Caco-2 (cell line): ENCODE measurements at regions not wholly inside any gene's neighbourhood (a gene's known extent, or its start where the extent isn't known, plus 50 kb on each side); places are given as distances from the start of the nearest gene placed in this dataset.
"Not testable (repeated sequence)": the region's sequence is repeated elsewhere in the genome, so short reads cannot be mapped to it uniquely, and the experiment has no call there.

Experiments
- BruUV-seq: library from RNA; stranded (reverse); fragments of 400-500 nt; replicated peaks from 2 replicates; lab custom pipeline; 2021; lab: Mats Ljungman, UMichigan
- CTCF ChIA-PET: fragments of 300-600 bp; sonication (Branson Sonifier 250); formaldehyde crosslinking; loops from one replicate; lab custom pipeline; 2022; ENCODE audit warnings: antibody characterized with exemption; lab: Charles Lee
- POLR2A ChIA-PET: fragments of 300-600 bp; sonication (Branson Sonifier 250); formaldehyde crosslinking; loops from one replicate; lab custom pipeline; 2022; ENCODE audit warnings: antibody characterized with exemption; lab: Charles Lee
- DNase-seq, 2 experiments: peaks; one replicate each; pipeline versions ENCODE4 v3.0.0 to v3.0.0-alpha.2; 2020 to 2022
- H3K27me3 ChIP-seq: replicated peaks from 2 replicates; pipeline ENCODE4 v1.6.0; 2011; ENCODE audit warnings: low read length; ENCODE audit not compliant: control insufficient read depth, insufficient read depth
- H3K36me3 ChIP-seq: 2 replicates; pipeline ENCODE4 v1.5.1; 2011; ENCODE audit warnings: low read length; ENCODE audit not compliant: control insufficient read depth, insufficient read depth
- H3K4me1 ChIP-seq: fragments of 250-450 bp; sonication (Bioruptor Pico); 2 replicates; pipeline ENCODE4 v1.5.1; 2020; ENCODE audit warnings: mild to moderate bottlenecking
- H3K4me3 ChIP-seq: 2 replicates; pipeline ENCODE4 v1.5.1; 2011; ENCODE audit warnings: low read depth, mild to moderate bottlenecking, control low read depth, low read length
- H3K9me3 ChIP-seq: fragments of 250-450 bp; sonication (Bioruptor Pico); 2 replicates; pipeline ENCODE4 v1.5.1; 2020; ENCODE audit warnings: mild to moderate bottlenecking, moderate library complexity
- H3K27ac Mint-ChIP-seq: one replicate; pipeline ENCODE4 v1.8.0; 2022; ENCODE audit warnings: mixed read lengths; ENCODE audit not compliant: unreplicated experiment
- H3K27me3 Mint-ChIP-seq: one replicate; pipeline ENCODE4 v1.8.0; 2022; ENCODE audit warnings: mixed read lengths; ENCODE audit not compliant: insufficient read depth, unreplicated experiment
- H3K36me3 Mint-ChIP-seq: one replicate; pipeline ENCODE4 v1.8.0; 2022; ENCODE audit warnings: mild to moderate bottlenecking, mixed read lengths; ENCODE audit not compliant: insufficient read depth, unreplicated experiment
- H3K4me1 Mint-ChIP-seq: one replicate; pipeline ENCODE4 v1.8.0; 2022; ENCODE audit warnings: low read depth, mixed read lengths; ENCODE audit not compliant: unreplicated experiment
- H3K4me3 Mint-ChIP-seq: one replicate; pipeline ENCODE4 v1.8.0; 2022; ENCODE audit warnings: mild to moderate bottlenecking, moderate library complexity, mixed read lengths; ENCODE audit not compliant: unreplicated experiment
- H3K9me3 Mint-ChIP-seq: one replicate; pipeline ENCODE4 v1.8.0; 2022; ENCODE audit warnings: mixed read lengths; ENCODE audit not compliant: unreplicated experiment
- intact Hi-C: fragments of 100-400 bp; cut with micrococcal nuclease; formaldehyde crosslinking; loops from one replicate; pipeline ENCODE4 v1.10.0; 2022; ENCODE audit not compliant: unreplicated experiment

DNA sequence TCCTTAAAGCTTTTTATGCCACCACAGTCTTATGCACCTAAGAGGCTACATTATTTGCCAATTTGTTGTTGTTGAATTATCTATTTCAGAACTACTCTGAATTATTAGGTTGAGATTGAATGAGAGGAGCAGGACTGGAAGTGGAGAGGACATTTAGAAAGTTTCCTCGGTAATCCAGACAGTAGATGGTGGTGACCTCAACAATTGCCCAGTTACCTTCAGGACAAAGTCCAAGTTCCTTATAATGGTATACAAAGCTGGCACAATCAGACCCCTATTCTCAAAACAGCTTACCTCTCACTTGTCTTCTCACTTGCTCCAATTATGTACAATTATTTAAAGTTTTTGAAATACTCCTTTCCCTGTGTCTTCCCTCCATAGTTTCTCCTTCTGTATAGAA lies 93.3 kb upstream of the NBPF9 start:
- H3K36me3 ChIP-seq, POLR2A ChIA-PET, H3K27ac Mint-ChIP-seq, H3K27me3 Mint-ChIP-seq, DNase-seq, H3K4me1 Mint-ChIP-seq, H3K9me3 Mint-ChIP-seq, H3K4me3 ChIP-seq, CTCF ChIA-PET, H3K4me3 Mint-ChIP-seq, BruUV-seq, H3K9me3 ChIP-seq, H3K27me3 ChIP-seq, intact Hi-C loops, H3K36me3 Mint-ChIP-seq, H3K4me1 ChIP-seq: not testable (repeated sequence)

DNA sequence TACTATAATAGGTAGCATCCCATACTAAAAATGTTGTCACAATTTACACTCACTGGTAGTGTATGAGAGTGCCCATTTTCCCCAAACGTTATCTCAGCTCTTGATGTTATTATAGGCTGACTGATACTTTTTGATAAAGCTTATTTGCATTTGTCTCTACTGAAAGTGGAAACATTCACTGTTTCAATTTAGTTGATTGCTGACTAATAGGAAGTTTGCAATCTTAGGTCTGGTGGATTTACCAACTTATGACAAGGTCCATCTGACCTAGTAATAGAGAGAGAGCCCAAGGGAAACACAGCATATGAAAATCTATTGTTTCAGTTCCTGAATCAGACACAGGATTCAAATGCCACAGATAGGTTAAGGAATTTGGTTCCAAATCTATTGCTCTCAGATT lies 97.2 kb upstream of the NBPF9 start:
- H3K9me3 Mint-ChIP-seq, H3K9me3 ChIP-seq, H3K27me3 Mint-ChIP-seq, H3K4me3 ChIP-seq, H3K27ac Mint-ChIP-seq, H3K36me3 ChIP-seq, H3K4me1 Mint-ChIP-seq, CTCF ChIA-PET, intact Hi-C loops, H3K4me3 Mint-ChIP-seq, BruUV-seq, POLR2A ChIA-PET, DNase-seq, H3K4me1 ChIP-seq, H3K27me3 ChIP-seq, H3K36me3 Mint-ChIP-seq: not testable (repeated sequence)

DNA sequence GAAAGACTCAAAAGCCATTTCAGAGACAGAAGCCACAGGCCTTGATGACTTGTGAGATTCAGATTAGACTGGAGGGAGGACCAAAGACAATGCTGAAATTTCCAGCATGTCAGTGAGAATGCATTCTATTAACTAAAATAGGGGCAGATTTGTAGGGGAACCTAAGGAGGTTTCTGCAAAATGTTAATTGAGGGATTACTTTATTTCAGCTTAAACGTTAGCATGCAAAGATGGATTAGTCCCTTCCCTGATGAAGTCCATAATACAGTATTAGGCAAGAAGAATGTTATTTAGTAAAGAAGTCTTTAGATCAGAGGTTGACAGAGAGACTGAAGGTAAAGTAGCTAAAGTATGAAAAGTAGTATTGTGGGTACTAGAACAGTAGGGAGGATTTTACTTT lies 98.9 kb upstream of the NBPF9 start:
- H3K9me3 Mint-ChIP-seq, H3K4me1 Mint-ChIP-seq, BruUV-seq, intact Hi-C loops, H3K4me3 Mint-ChIP-seq, H3K27ac Mint-ChIP-seq, H3K4me1 ChIP-seq, DNase-seq, H3K27me3 Mint-ChIP-seq, H3K4me3 ChIP-seq, H3K9me3 ChIP-seq, CTCF ChIA-PET, H3K36me3 Mint-ChIP-seq, H3K27me3 ChIP-seq, POLR2A ChIA-PET, H3K36me3 ChIP-seq: not testable (repeated sequence)

DNA sequence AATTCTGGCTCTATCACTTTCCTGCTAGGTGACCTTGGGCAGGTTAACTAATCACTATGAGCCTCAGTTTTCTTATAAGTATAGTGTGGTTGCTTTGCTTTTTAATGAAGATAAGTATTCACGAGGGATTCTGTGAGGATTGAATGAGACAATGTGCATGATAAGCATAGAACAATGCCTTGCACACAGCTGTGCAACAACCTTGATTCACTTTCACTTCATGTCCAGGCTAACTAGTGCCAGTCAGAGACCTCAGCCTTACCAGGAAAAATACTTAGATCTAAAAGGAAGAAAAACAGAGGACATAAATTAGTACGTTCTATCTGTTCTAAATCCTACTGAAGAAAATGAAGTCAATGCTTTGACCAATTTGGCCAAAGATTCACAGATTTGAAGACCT lies 101.0 kb upstream of the NBPF9 start:
- POLR2A ChIA-PET, intact Hi-C loops, DNase-seq, H3K9me3 ChIP-seq, CTCF ChIA-PET, H3K27me3 ChIP-seq, H3K36me3 Mint-ChIP-seq, H3K4me3 ChIP-seq, H3K4me3 Mint-ChIP-seq, H3K27me3 Mint-ChIP-seq, H3K27ac Mint-ChIP-seq, H3K4me1 ChIP-seq, H3K9me3 Mint-ChIP-seq, BruUV-seq, H3K4me1 Mint-ChIP-seq, H3K36me3 ChIP-seq: not testable (repeated sequence)

DNA sequence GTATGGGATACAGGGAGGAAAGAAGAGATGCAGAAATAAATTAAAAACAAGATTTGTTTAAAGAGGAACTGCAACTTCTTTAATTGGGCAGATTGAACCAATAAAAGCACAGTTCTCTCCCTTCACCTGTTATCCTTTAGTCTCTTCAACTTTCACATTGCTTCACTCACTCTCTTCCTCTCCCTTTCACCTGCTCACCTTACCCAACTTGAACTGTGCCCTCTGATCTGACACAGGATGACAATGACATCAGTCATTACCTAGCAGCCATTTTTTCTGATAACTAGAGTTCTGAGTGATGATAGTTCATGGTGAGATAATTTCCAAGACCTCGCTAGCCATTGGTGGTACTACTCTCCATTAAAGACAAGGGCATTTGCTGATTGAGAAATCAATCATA lies 105.5 kb upstream of the NBPF9 start:
- H3K4me3 ChIP-seq, DNase-seq, H3K36me3 Mint-ChIP-seq, intact Hi-C loops, H3K27ac Mint-ChIP-seq, H3K4me1 ChIP-seq, H3K27me3 ChIP-seq, H3K4me3 Mint-ChIP-seq, H3K36me3 ChIP-seq, H3K4me1 Mint-ChIP-seq, BruUV-seq, CTCF ChIA-PET, H3K27me3 Mint-ChIP-seq, POLR2A ChIA-PET, H3K9me3 Mint-ChIP-seq, H3K9me3 ChIP-seq: not testable (repeated sequence)

DNA sequence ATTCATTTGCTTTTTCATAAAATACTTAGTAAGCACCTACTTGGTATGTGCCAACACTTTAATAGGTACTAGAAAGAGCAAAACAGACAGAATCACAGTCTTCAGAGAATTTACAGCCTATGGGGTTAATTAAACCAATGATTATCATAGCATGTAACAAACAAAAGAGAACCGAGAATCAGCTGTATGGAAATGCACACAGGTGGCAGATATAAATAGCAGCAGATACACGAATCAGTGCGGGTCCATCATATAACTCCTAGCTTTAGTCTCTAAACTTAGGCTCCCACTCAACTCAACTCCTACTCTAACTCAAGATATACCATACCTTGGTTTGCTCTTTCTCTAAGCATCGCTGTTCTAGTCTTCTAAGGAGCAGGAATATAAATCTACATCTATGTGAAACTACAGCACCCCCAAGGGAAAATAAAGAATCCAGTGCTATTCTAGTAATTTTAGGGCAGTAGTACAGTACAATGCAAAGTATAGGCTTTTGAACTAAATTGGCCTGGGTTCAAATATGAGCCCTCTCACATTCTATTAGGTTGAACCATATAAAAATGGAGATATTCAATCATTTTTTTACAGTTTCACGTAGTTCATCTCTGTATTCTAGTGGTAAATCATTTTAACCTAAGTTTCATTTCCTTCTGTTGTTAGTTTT lies 108.5 kb upstream of the NBPF9 start:
- intact Hi-C loops, POLR2A ChIA-PET, H3K36me3 ChIP-seq: not testable (repeated sequence)

DNA sequence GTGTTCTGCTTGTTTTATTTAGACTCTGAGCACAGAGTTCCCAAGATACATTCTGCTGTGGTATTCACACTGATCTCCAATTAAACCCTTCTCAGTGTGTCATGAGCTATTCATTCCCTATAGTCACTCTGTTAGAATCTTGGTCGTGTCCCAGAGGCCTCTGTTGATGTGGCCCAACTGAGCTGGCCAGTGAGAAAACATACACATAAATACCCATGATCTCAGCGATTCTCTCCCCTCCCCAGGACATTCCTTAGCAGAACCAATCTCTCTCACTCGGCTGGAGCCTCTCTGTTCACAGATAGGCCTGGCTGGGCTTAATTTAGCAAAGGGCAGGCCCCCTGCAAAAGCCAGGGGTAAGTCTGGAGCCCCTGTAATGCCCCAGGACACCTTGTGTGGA lies 109.6 kb upstream of the NBPF9 start:
- intact Hi-C loops, H3K4me1 Mint-ChIP-seq, H3K27ac Mint-ChIP-seq, H3K36me3 ChIP-seq, H3K9me3 Mint-ChIP-seq, H3K4me3 Mint-ChIP-seq, H3K4me3 ChIP-seq, H3K9me3 ChIP-seq, POLR2A ChIA-PET, H3K4me1 ChIP-seq, H3K27me3 ChIP-seq, BruUV-seq, H3K36me3 Mint-ChIP-seq, H3K27me3 Mint-ChIP-seq, CTCF ChIA-PET, DNase-seq: not testable (repeated sequence)

More for the DNA sequence above, 108.5 kb upstream of the NBPF9 start:
- BruUV-seq, H3K9me3 ChIP-seq, H3K4me3 Mint-ChIP-seq, CTCF ChIA-PET, H3K27me3 ChIP-seq, H3K4me1 ChIP-seq, H3K4me1 Mint-ChIP-seq, H3K27me3 Mint-ChIP-seq, DNase-seq, H3K9me3 Mint-ChIP-seq, H3K27ac Mint-ChIP-seq, H3K4me3 ChIP-seq, H3K36me3 Mint-ChIP-seq: not testable (repeated sequence)
